Testis (tissue), 2 donors: ENCODE measurements at regions not wholly inside any gene's neighbourhood (a gene's known extent, or its start where the extent isn't known, plus 50 kb on each side); places are given as distances from the start of the nearest gene placed in this dataset.

Experiments used
- DNase-seq: peaks from one replicate; pipeline ENCODE4 v3.0.0-alpha.2; 2019
- H3K27ac ChIP-seq, 2 donors: fragments of 200-600 bp; sonication (generic); one replicate each; pipeline ENCODE4 v1.5.1; 2019
- H3K27me3 ChIP-seq: fragments of 200-600 bp; sonication (generic); one replicate; pipeline ENCODE4 v1.5.1; 2019
- H3K36me3 ChIP-seq: fragments of 200-600 bp; sonication (generic); one replicate; pipeline ENCODE4 v1.5.1; 2017; ENCODE audit warnings: low read depth; ENCODE audit errors: missing control alignments
- H3K4me1 ChIP-seq: fragments of 200-600 bp; sonication (generic); one replicate; pipeline ENCODE4 v1.5.1; 2019
- H3K4me3 ChIP-seq, 2 donors: fragments of 200-600 bp; sonication (generic); one replicate each; pipeline ENCODE4 v1.5.1; 2017 to 2019
- H3K9me3 ChIP-seq: fragments of 200-600 bp; sonication (generic); one replicate; pipeline ENCODE4 v1.5.1; 2017
- CTCF ChIP-seq, 3 experiments: fragments of 450-650 bp in 2 of 3; fragments of 200-600 bp in 1 of 3; sonication (generic) in 1 of 3; IDR thresholded peaks; one replicate each; pipeline ENCODE4 v1.5.1; 2016 to 2019; ENCODE audit warnings: antibody characterized with exemption in 3 of 3, mild to moderate bottlenecking in 2 of 3, moderate library complexity in 1 of 3
- POLR2A ChIP-seq: fragments of 450-650 bp; IDR thresholded peaks from one replicate; pipeline ENCODE4 v1.6.1; 2017; ENCODE audit warnings: antibody characterized with exemption, mild to moderate bottlenecking, moderate library complexity
- WGBS, 2 donors: methylation state at CpG; one replicate each; pipeline ENCODE4 v1.1.5; 2018; 5-methylcytosine and 5-hydroxymethylcytosine counted together
- intact Hi-C: fragments of 100-400 bp; cut with DNase I; formaldehyde crosslinking; loops from one replicate; pipeline ENCODE4 v1.15.1; 2023; ENCODE audit warnings: low total_unique reads

- no peak overlapping the region for H3K27ac ChIP-seq
- TF ChIP-seq POLR2A (no peak), CTCF (IDR thresholded peaks at IDR 0.05) (no peak)
- intact Hi-C loops, result no loop called here
- no peaks in the 10 kb centered on the region for H3K9me3 ChIP-seq
- no peak for DNase-seq
- no peak overlapping the region for H3K4me3 ChIP-seq
- WGBS, 2 donors, result 76 to 92% methylated on average over 4 of the region's 4 CpGs
- no peaks in the 10 kb centered on the region for H3K4me1 ChIP-seq
- no peaks in the 10 kb centered on the region for H3K36me3 ChIP-seq
- H3K27me3 ChIP-seq, result no peaks in the 10 kb centered on the region
Measured at GRCh38 chr12:17489452-17489851, 600.5 kb downstream of the RERGL start.

- TF ChIP-seq POLR2A (no peak), CTCF (IDR thresholded peaks at IDR 0.05) (no peak)
- 60 to 79% methylated on average over 5 to 8 of the region's 8 CpGs for WGBS, 2 donors
- DNase-seq, result no peak
Measured at GRCh38 chr12:17478908-17479673, 610.9 kb downstream of the RERGL start.

GRCh38 chr12:17470460-17470859, 619.5 kb downstream of the RERGL start:
- H3K27me3 ChIP-seq, result no peaks in the 10 kb centered on the region
- no peaks in the 10 kb centered on the region for H3K4me1 ChIP-seq
- no peaks in the 10 kb centered on the region for H3K36me3 ChIP-seq
- 95 to 96% methylated on average over 12 of the region's 12 CpGs for WGBS, 2 donors
- no peak for DNase-seq
- no peak overlapping the region for H3K4me3 ChIP-seq
- TF ChIP-seq CTCF (IDR thresholded peaks at IDR 0.05) (no peak), POLR2A (no peak)
- H3K27ac ChIP-seq, result no peak overlapping the region
- intact Hi-C loops, result no loop called here
- H3K9me3 ChIP-seq, result no peaks in the 10 kb centered on the region

More at GRCh38 chr12:17478908-17479673, 610.9 kb downstream of the RERGL start:
- H3K9me3 ChIP-seq, result no peaks in the 10 kb centered on the region
- no peaks in the 10 kb centered on the region for H3K4me1 ChIP-seq
- H3K4me3 ChIP-seq, result no peak overlapping the region
- intact Hi-C loops, result no loop called here
- H3K27ac ChIP-seq, result no peak overlapping the region
- no peaks in the 10 kb centered on the region for H3K27me3 ChIP-seq
- H3K36me3 ChIP-seq, result no peaks in the 10 kb centered on the region

- TF ChIP-seq POLR2A (no peak), CTCF (IDR thresholded peaks at IDR 0.05) (no peak)
- H3K27me3 ChIP-seq, result no peaks in the 10 kb centered on the region
- no peak overlapping the region for H3K4me3 ChIP-seq
- DNase-seq, result no peak
- H3K4me1 ChIP-seq, result no peaks in the 10 kb centered on the region
- no peaks in the 10 kb centered on the region for H3K36me3 ChIP-seq
- H3K9me3 ChIP-seq, result no peaks in the 10 kb centered on the region
- no peak overlapping the region for H3K27ac ChIP-seq
- intact Hi-C loops, result no loop called here
- WGBS, 2 donors, result 78 to 79% methylated on average over 2 of the region's 2 CpGs
Measured at GRCh38 chr12:17459214-17459613, 630.8 kb downstream of the RERGL start.

- TF ChIP-seq POLR2A, result no peak
- no peak for TF ChIP-seq CTCF (IDR thresholded peaks at IDR 0.05)
- no peaks in the 10 kb centered on the region for H3K4me1 ChIP-seq
- H3K27ac ChIP-seq, result no peak overlapping the region
- DNase-seq, result no peak
- H3K9me3 ChIP-seq, result no peaks in the 10 kb centered on the region
- H3K36me3 ChIP-seq, result no peaks in the 10 kb centered on the region
- 47 to 91% methylated on average over 2 of the region's 2 CpGs for WGBS, 2 donors
- H3K27me3 ChIP-seq, result no peaks in the 10 kb centered on the region
- H3K4me3 ChIP-seq, result no peak overlapping the region
- intact Hi-C loops, result no loop called here
Measured at GRCh38 chr12:17456486-17456885, 633.5 kb downstream of the RERGL start.
